IMR-90 (cell line): ENCODE measurements at regions not wholly inside any gene's neighbourhood (a gene's known extent, or its start where the extent isn't known, plus 50 kb on each side); places are given as distances from the start of the nearest gene placed in this dataset.

ENCODE experiments used
- ATAC-seq: fragments of 200-7000 bp; cut with Tn5 transposase; 2 replicates; pipeline ENCODE4 v1.9.1; 2020; ENCODE audit warnings: low read depth, mild to moderate bottlenecking, moderate library complexity
- BruUV-seq: library from RNA; stranded (reverse); fragments of 400-500 nt; replicated peaks from 2 replicates; lab custom pipeline; 2021; lab: Mats Ljungman, UMichigan
- CTCF ChIA-PET: fragments of 300-600 bp; formaldehyde crosslinking; extraction: SDS; loops from one replicate; lab custom pipeline; 2021; ENCODE audit warnings: antibody characterized with exemption; lab: Yijun Ruan, JAX
- POLR2A ChIA-PET: fragments of 300-600 bp; sonication (Branson Sonifier 250); formaldehyde crosslinking; loops from one replicate; lab custom pipeline; 2022; ENCODE audit warnings: antibody characterized with exemption; ENCODE audit not compliant: unreplicated experiment; lab: Charles Lee
- DNase-seq: peaks from one replicate; pipeline ENCODE4 v3.0.0; 2013
- H2AFZ ChIP-seq: replicated peaks from 2 replicates; pipeline ENCODE3; 2013; ENCODE audit warnings: low read length, mild to moderate bottlenecking; ENCODE audit not compliant: poor library complexity
- H2AK5ac ChIP-seq: 2 replicates; pipeline ENCODE4 v1.6.1; 2013; ENCODE audit warnings: low read depth, low read length, inconsistent platforms
- H2AK9ac ChIP-seq: replicated peaks from 2 replicates; pipeline ENCODE3; 2013; ENCODE audit warnings: mild to moderate bottlenecking, low read depth, low read length, moderate library complexity; ENCODE audit not compliant: poor library complexity
- H2BK120ac ChIP-seq: 2 replicates; pipeline ENCODE4 v1.6.1; 2013; ENCODE audit warnings: low read depth, low read length, inconsistent platforms
- H2BK15ac ChIP-seq: 3 replicates; pipeline ENCODE4 v1.6.1; 2013; ENCODE audit warnings: low read depth, low read length, inconsistent platforms
- H2BK20ac ChIP-seq: 2 replicates; pipeline ENCODE4 v1.6.1; 2013; ENCODE audit warnings: low read depth, mild to moderate bottlenecking, inconsistent platforms, low read length, moderate library complexity
- H2BK5ac ChIP-seq: 2 replicates; pipeline ENCODE4 v1.6.1; 2013; ENCODE audit warnings: mild to moderate bottlenecking, low read depth, low read length, inconsistent platforms; ENCODE audit not compliant: poor library complexity, severe bottlenecking
- H3K14ac ChIP-seq: replicated peaks from 2 replicates; pipeline ENCODE4 v1.6.1; 2013; ENCODE audit warnings: low read depth, low read length, inconsistent platforms
- H3K18ac ChIP-seq: 2 replicates; pipeline ENCODE4 v1.6.1; 2013; ENCODE audit warnings: low read depth, low read length, control low read depth
- H3K23ac ChIP-seq: 2 replicates; pipeline ENCODE4 v1.6.1; 2013; ENCODE audit warnings: low read depth, low read length, inconsistent platforms
- H3K27ac ChIP-seq: 2 replicates; pipeline ENCODE4 v1.5.1; 2013; ENCODE audit warnings: mild to moderate bottlenecking, control low read depth, low read length; ENCODE audit not compliant: insufficient read depth
- H3K27me3 ChIP-seq: 2 replicates; pipeline ENCODE4 v1.6.1; 2013; ENCODE audit warnings: low read length; ENCODE audit not compliant: control insufficient read depth, insufficient read depth
- H3K36me3 ChIP-seq: 2 replicates; pipeline ENCODE4 v1.6.1; 2013; ENCODE audit warnings: low read length, mixed read lengths; ENCODE audit not compliant: control insufficient read depth, insufficient read depth
- H3K4ac ChIP-seq: 2 replicates; pipeline ENCODE4 v1.6.1; 2013; ENCODE audit warnings: low read depth, low read length, inconsistent platforms
- H3K4me1 ChIP-seq: 2 replicates; pipeline ENCODE4 v1.6.1; 2013; ENCODE audit warnings: low read length, mixed read lengths; ENCODE audit not compliant: control insufficient read depth, insufficient read depth
- H3K4me2 ChIP-seq: 2 replicates; pipeline ENCODE4 v1.6.1; 2013; ENCODE audit warnings: low read depth, mild to moderate bottlenecking, control low read depth, low read length, moderate library complexity
- H3K4me3 ChIP-seq: 2 replicates; pipeline ENCODE4 v1.5.1; 2013; ENCODE audit warnings: low read depth, mild to moderate bottlenecking, control low read depth, low read length, moderate library complexity; ENCODE audit not compliant: insufficient read depth
- H3K56ac ChIP-seq: 2 replicates; pipeline ENCODE4 v1.6.1; 2013; ENCODE audit warnings: low read length, inconsistent platforms; ENCODE audit not compliant: insufficient read depth; ENCODE audit errors: extremely low read depth
- H3K79me1 ChIP-seq, 2 experiments: 2 replicates each; pipeline ENCODE4 v1.6.1; 2013; ENCODE audit warnings: low read length in 2 of 2, inconsistent platforms in 1 of 2, low read depth in 1 of 2
- H3K9ac ChIP-seq: 2 replicates; pipeline ENCODE4 v1.6.1; 2013; ENCODE audit warnings: low read depth, low read length, control low read depth
- H3K9me1 ChIP-seq: 2 replicates; pipeline ENCODE4 v1.6.1; 2013; ENCODE audit warnings: low read length, inconsistent platforms; ENCODE audit not compliant: insufficient read depth
- H3K9me3 ChIP-seq: 2 replicates; pipeline ENCODE4 v1.6.1; 2013; ENCODE audit warnings: low read length; ENCODE audit not compliant: control insufficient read depth, insufficient read depth
- H4K20me1 ChIP-seq: 2 replicates; pipeline ENCODE4 v1.6.1; 2013; ENCODE audit warnings: low read length, inconsistent platforms; ENCODE audit not compliant: insufficient read depth
- H4K5ac ChIP-seq: 2 replicates; pipeline ENCODE4 v1.6.1; 2013; ENCODE audit warnings: mild to moderate bottlenecking, low read depth, low read length, control low read depth
- H4K8ac ChIP-seq, 2 experiments: 2 replicates each; pipeline ENCODE4 v1.6.1; 2013; ENCODE audit warnings: low read depth in 2 of 2, low read length in 2 of 2, control low read depth in 1 of 2, inconsistent platforms in 1 of 2
- H4K91ac ChIP-seq: 2 replicates; pipeline ENCODE4 v1.6.1; 2013; ENCODE audit warnings: low read depth, low read length, inconsistent platforms; ENCODE audit not compliant: insufficient read depth
- CHD1 ChIP-seq: IDR thresholded peaks from 2 replicates; pipeline ENCODE4 v1.6.1; 2012; ENCODE audit warnings: low read depth, low read length, improper control_type of control experiment
- MAFK ChIP-seq: IDR thresholded peaks from 2 replicates; pipeline ENCODE4 v1.6.1; 2012; ENCODE audit warnings: low read depth, low read length, improper control_type of control experiment
- RAD21 ChIP-seq: IDR thresholded peaks from 2 replicates; pipeline ENCODE4 v1.6.1; 2012; ENCODE audit warnings: low read length, improper control_type of control experiment
- RFX5 ChIP-seq: IDR thresholded peaks from 2 replicates; pipeline ENCODE4 v1.8.0; 2012; ENCODE audit warnings: low read depth, mild to moderate bottlenecking, low read length, moderate library complexity
- WGBS, 2 experiments: methylation state at CpG; one replicate each; pipeline versions ENCODE4 v1.1.5 to v1.1.7; 2013; ENCODE audit warnings: missing lambda C conversion rate in 2 of 2; ENCODE audit not compliant: insufficient read length in 1 of 2; ENCODE audit errors: extremely low coverage in 2 of 2; 5-methylcytosine and 5-hydroxymethylcytosine counted together
- dilution Hi-C: fragments of 300-500 bp; cut with HindIII; formaldehyde crosslinking; loops from one replicate; pipeline ENCODE4 v1.14.3; 2018; ENCODE audit warnings: low sequenced_read_pairs; ENCODE audit not compliant: unreplicated experiment
- in situ Hi-C: fragments of 300-500 bp; cut with MboI; formaldehyde crosslinking; loops from 3 replicates; pipeline ENCODE4 v1.14.3; 2019; ENCODE audit warnings: low sequenced_read_pairs, inconsistent platforms, mixed read lengths
- intact Hi-C: fragments of 100-400 bp; cut with micrococcal nuclease; formaldehyde crosslinking; loops from 2 replicates; pipeline ENCODE4 v1.10.0; 2022

DNA sequence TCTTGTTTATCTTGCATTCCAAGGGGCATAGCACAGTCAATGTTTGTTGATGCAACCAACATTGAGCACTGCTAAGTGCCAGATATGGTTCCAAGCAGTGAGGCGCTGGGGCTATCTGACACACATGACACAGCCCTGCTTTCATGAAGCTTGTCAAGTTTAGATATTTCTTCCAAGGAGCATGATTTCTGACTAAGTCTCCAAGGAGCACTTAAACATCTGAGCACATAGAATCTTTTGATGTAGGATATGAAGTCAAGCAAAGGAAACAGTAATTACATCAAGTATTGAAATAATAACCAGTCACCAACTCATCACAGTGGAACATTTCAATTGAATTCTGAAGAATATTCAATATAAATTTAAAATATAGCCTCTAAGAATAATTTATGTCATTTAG is 177.8 kb upstream of the USP15 start:
- no peak overlapping the region for H4K91ac ChIP-seq
- H3K9me3 ChIP-seq = no peaks in the 10 kb centered on the region
- H3K27me3 ChIP-seq = no peaks in the 10 kb centered on the region
- ATAC-seq (no peak), DNase-seq (no peak)
- no peak overlapping the region for H3K23ac ChIP-seq
- H2BK15ac ChIP-seq = no peak overlapping the region
- CTCF ChIA-PET = no interaction called here
- POLR2A ChIA-PET = no interaction called here
- H3K4me3 ChIP-seq = no peak overlapping the region
- no peak overlapping the region for H2AFZ ChIP-seq
- H3K4me2 ChIP-seq = no peak overlapping the region
- H2AK9ac ChIP-seq = no peak overlapping the region
- H2BK5ac ChIP-seq = no peak overlapping the region
- no peak overlapping the region for H4K8ac ChIP-seq
- no peaks in the 10 kb centered on the region for H4K20me1 ChIP-seq
- H3K4me1 ChIP-seq = no peaks in the 10 kb centered on the region
- no peaks in the 10 kb centered on the region for H3K9me1 ChIP-seq
- H3K56ac ChIP-seq = no peak overlapping the region
- no peak for TF ChIP-seq CHD1
- no peak for TF ChIP-seq RAD21
- no peak for TF ChIP-seq MAFK
- TF ChIP-seq RFX5 = no peak
- H3K36me3 ChIP-seq = no peaks in the 10 kb centered on the region
- H2BK20ac ChIP-seq = no peak overlapping the region
- H3K79me1 ChIP-seq = no peaks in the 10 kb centered on the region
- H3K9ac ChIP-seq = no peak overlapping the region
- H3K18ac ChIP-seq = no peak overlapping the region
- H3K4ac ChIP-seq = no peak overlapping the region
- no TSS peak for BruUV-seq
- in situ Hi-C loops (no loop called here), dilution Hi-C loops (no loop called here), intact Hi-C loops (no loop called here)
- H3K14ac ChIP-seq = no peak overlapping the region
- H3K27ac ChIP-seq = no peak overlapping the region
- H2BK120ac ChIP-seq = no peak overlapping the region
- H2AK5ac ChIP-seq = no peak overlapping the region
- H4K5ac ChIP-seq = no peak overlapping the region
- 67% methylated on average over 1 of the region's 1 CpG; no CpG with 5 or more reads in 1 of the 2 experiments for WGBS, 2 experiments
